GM23338 (cell line): ENCODE measurements at regions not wholly inside any gene's neighbourhood (a gene's known extent, or its start where the extent isn't known, plus 50 kb on each side); places are given as distances from the start of the nearest gene placed in this dataset.
"Not testable (repeated sequence)": the region's sequence is repeated elsewhere in the genome, so short reads cannot be mapped to it uniquely, and the experiment has no call there.

ENCODE experiments used
- CREB1 ChIP-seq: fragments of 250-450 bp; sonication (Bioruptor Pico); IDR thresholded peaks from 2 replicates; pipeline ENCODE4 v1.5.0; 2020; ENCODE audit warnings: low read depth, mild to moderate bottlenecking, moderate library complexity
- EZH2 ChIP-seq: fragments of 200-600 bp; sonication (generic); IDR thresholded peaks from one replicate; pipeline ENCODE4 v1.8.0; 2017; ENCODE audit warnings: antibody characterized with exemption, mild to moderate bottlenecking, low read depth; ENCODE audit not compliant: unreplicated experiment
- EZH2phosphoT487 ChIP-seq: fragments of 200-600 bp; sonication (generic); IDR thresholded peaks from one replicate; pipeline ENCODE4 v1.8.1; 2018; ENCODE audit warnings: antibody characterized with exemption; ENCODE audit not compliant: unreplicated experiment
- NANOG ChIP-seq: IDR thresholded peaks from 2 replicates; pipeline ENCODE4 v1.6.1; 2016; ENCODE audit warnings: antibody characterized with exemption, borderline replicate concordance
- POLR2AphosphoS5 ChIP-seq: IDR thresholded peaks from 2 replicates; pipeline ENCODE4 v1.6.1; 2016; ENCODE audit warnings: antibody characterized with exemption, low read depth
- ZNF114 ChIP-seq: fragments of 250-450 bp; sonication (Bioruptor Pico); IDR thresholded peaks from 2 replicates; pipeline ENCODE4 v1.5.0; 2020; ENCODE audit warnings: mild to moderate bottlenecking, moderate library complexity
- TF ChIP-seq, protein P1 (sequence below), 2 experiments: fragments of 200-600 bp in 1 of 2; sonication (generic) in 1 of 2; conservative IDR thresholded peaks; 2 replicates each; pipeline versions ENCODE4 v1.5.1 to v1.6.1; 2016 to 2017; ENCODE audit warnings: antibody characterized with exemption in 2 of 2, low read depth in 2 of 2, mild to moderate bottlenecking in 2 of 2, moderate library complexity in 1 of 2
- TF ChIP-seq, protein P2 (sequence below): IDR thresholded peaks from one replicate; pipeline ENCODE4 v1.6.1; 2018; ENCODE audit warnings: antibody characterized with exemption; ENCODE audit not compliant: unreplicated experiment

DNA sequence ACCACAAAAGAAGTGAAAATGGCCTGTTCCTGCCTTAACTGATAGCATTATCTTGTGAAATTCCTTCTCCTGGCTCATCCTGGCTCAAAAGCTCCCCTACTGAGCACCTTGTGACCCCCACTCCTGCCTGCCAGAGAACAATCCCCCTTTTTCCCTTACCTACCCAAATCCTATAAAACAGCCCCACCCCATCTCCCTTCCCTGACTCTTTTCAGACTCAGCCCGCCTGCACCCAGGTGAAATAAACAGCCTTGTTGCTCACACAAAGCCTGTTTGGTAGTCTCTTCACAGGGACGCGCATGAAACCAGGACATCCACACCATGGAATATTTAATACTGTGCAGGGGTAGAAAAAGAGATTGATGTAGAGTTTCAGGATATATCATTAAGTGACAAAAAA, 1677.0 kb downstream of the C4orf33 start:
- TF ChIP-seq EZH2; POLR2AphosphoS5; CREB1 (CRISPR knock-in tag); EZH2phosphoT487; ZNF114 (CRISPR knock-in tag): not testable (repeated sequence)
- TF ChIP-seq, protein P1, sequence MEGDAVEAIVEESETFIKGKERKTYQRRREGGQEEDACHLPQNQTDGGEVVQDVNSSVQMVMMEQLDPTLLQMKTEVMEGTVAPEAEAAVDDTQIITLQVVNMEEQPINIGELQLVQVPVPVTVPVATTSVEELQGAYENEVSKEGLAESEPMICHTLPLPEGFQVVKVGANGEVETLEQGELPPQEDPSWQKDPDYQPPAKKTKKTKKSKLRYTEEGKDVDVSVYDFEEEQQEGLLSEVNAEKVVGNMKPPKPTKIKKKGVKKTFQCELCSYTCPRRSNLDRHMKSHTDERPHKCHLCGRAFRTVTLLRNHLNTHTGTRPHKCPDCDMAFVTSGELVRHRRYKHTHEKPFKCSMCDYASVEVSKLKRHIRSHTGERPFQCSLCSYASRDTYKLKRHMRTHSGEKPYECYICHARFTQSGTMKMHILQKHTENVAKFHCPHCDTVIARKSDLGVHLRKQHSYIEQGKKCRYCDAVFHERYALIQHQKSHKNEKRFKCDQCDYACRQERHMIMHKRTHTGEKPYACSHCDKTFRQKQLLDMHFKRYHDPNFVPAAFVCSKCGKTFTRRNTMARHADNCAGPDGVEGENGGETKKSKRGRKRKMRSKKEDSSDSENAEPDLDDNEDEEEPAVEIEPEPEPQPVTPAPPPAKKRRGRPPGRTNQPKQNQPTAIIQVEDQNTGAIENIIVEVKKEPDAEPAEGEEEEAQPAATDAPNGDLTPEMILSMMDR (conservative IDR thresholded peaks at IDR 0.05; ENCODE audit: low read depth in 2 of 2) = not testable (repeated sequence)
- peak; percentile 82 for TF ChIP-seq NANOG
- TF ChIP-seq, protein P2, sequence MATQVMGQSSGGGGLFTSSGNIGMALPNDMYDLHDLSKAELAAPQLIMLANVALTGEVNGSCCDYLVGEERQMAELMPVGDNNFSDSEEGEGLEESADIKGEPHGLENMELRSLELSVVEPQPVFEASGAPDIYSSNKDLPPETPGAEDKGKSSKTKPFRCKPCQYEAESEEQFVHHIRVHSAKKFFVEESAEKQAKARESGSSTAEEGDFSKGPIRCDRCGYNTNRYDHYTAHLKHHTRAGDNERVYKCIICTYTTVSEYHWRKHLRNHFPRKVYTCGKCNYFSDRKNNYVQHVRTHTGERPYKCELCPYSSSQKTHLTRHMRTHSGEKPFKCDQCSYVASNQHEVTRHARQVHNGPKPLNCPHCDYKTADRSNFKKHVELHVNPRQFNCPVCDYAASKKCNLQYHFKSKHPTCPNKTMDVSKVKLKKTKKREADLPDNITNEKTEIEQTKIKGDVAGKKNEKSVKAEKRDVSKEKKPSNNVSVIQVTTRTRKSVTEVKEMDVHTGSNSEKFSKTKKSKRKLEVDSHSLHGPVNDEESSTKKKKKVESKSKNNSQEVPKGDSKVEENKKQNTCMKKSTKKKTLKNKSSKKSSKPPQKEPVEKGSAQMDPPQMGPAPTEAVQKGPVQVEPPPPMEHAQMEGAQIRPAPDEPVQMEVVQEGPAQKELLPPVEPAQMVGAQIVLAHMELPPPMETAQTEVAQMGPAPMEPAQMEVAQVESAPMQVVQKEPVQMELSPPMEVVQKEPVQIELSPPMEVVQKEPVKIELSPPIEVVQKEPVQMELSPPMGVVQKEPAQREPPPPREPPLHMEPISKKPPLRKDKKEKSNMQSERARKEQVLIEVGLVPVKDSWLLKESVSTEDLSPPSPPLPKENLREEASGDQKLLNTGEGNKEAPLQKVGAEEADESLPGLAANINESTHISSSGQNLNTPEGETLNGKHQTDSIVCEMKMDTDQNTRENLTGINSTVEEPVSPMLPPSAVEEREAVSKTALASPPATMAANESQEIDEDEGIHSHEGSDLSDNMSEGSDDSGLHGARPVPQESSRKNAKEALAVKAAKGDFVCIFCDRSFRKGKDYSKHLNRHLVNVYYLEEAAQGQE = not testable (repeated sequence)
